H54 (cell line): ENCODE measurements at regions not wholly inside any gene's neighbourhood (a gene's known extent, or its start where the extent isn't known, plus 50 kb on each side); places are given as distances from the start of the nearest gene placed in this dataset.

Source experiments
- DNase-seq: peaks from one replicate; pipeline ENCODE4 v3.0.0; 2011; ENCODE audit warnings: low spot score, mixed read lengths; ENCODE audit not compliant: insufficient read length
- FAIRE-seq: peaks from 3 replicates; lab custom pipeline; 2011; peaks lifted over from hg19 to GRCh38; lab: Jason Lieb, UNC
- POLR2A ChIP-seq: IDR thresholded peaks from 2 replicates; pipeline ENCODE4 v1.6.1; 2011; ENCODE audit warnings: low read depth, mild to moderate bottlenecking, low read length

DNA sequence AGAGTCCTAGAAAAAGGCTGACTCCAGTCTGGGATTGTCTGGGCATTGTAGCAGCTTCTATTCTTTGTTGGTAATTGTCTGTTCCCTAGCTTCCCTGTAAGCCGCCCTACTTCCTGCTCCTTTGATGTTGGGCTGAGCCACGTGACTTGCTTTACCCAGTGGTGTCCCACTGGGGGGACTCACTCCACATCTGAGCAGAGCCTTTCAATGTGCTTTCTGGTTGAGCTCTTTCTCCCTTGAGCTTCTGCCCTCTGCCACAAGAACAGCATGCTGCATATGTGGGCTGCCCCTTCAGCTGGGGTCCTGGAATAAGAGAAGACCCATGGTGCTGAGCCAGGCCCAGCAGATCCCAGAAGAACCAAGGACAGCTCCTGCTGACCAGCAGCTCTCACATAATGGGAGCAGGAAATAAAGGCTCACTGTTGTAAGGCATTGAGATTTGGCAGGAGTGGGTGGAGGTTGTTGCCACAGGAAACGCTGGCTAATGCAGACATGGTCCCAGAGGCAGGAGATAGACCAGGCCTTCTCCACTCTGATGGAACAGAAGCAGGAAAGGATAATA lies 276.3 kb upstream of the GJB5 start:
- TF ChIP-seq POLR2A, result no peak
- FAIRE-seq (no peak), DNase-seq (no peak)

GRCh38 chr1:34479731-34480130 lies 275.1 kb upstream of the GJB5 start:
- DNase-seq (no peak), FAIRE-seq (no peak)
- no peak for TF ChIP-seq POLR2A

- DNase-seq (no peak), FAIRE-seq (no peak)
- no peak for TF ChIP-seq POLR2A
These were observed 266.7 kb upstream of the GJB5 start for GRCh38 chr1:34488080-34488708.

GRCh38 chr1:34500451-34500850 lies 254.4 kb upstream of the GJB5 start:
- TF ChIP-seq POLR2A, result no peak
- DNase-seq (peak; percentile 8), FAIRE-seq (no peak)

DNA sequence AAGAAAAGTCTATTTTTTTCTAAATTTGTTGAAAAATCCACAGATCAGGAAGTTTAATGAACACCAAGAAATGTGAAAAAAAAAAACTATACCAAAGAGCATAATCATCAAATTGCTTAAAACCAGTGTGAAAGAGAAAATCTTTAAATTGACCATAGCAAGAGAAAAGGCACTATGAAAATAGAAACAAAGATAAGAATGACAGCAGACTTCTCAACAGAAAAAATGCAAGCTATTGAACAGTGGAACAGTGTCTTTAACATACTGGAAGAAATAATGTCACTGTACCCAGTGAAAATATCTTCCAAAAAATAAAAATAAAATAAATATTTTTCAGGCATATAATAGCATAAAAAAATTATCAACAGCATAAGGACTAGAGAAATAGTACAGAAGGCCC lies 243.0 kb upstream of the GJB5 start:
- DNase-seq (no peak), FAIRE-seq (no peak)
- TF ChIP-seq POLR2A, result no peak

- no peak for TF ChIP-seq POLR2A
- FAIRE-seq, result no peak
- DNase-seq, result no peak
These were observed 236.6 kb upstream of the GJB5 start for GRCh38 chr1:34518146-34518699.

- no peak for TF ChIP-seq POLR2A
- FAIRE-seq (no peak), DNase-seq (no peak)
These were observed 234.7 kb upstream of the GJB5 start for GRCh38 chr1:34520111-34520510.

DNA sequence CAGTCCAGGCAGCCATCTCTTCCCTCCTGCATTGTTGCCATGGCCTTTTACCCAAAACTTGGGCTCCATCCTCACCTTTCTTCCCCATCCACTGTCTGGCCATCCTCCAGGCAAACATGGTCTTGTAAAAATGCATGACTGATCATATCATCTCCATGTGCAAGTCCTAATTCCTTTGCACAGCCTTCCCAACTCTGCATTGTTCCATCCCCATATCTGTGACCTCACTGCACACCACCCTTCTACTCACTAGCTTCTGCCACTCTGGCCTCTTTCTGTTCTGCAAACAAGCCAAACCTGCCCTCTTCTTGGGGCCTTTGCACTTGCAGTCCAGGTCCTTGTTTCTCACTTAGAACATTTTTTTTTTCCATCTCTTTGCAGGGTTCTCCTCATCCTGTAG lies 230.1 kb upstream of the GJB5 start:
- no peak for FAIRE-seq
- no peak for TF ChIP-seq POLR2A

DNA sequence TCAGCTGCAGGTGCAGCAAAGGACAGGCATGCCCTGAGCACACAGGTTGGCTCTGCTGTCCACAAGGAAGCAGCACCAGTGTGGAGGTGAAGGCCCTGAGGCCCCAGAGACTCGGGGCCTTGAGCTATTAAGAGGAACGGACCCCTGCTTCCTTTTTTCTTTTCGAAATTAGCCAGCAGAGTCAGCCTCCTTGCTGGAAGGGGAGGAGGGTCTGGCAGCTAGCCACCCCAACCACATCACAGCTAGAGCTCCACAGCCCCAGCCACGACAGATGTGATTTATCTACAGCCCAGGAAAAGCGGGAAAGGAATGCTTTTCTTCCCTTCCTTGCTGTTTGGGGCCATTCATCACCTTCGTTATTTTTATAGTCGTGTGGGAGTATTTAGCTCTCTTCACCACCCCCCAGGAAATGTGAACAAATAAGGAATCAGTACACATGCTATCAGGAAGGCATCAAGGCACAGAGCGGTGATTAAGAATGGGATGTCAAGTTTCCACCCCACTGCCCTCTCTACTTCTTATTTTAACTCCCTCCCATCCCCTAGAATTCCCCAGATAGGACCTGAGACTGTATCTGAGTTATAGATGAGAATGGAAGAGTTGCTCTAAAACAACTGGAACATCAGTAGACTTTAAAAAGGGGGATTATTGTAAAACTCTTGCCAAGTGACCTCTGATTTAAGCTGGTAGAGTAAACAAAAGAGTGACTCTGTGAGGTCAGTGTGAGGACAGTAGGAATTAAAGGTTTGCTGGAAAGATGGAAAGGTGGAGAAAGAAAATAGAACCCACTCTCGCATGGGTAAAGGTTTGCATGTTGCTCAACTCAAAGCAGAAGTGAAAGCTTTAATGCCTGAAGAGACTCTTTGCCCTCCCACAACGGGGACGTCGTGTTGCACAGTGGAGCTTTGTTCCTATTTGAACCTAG lies 224.7 kb upstream of the GJB5 start:
- FAIRE-seq (no peak), DNase-seq (no peak)
- TF ChIP-seq POLR2A, result no peak

More for the DNA sequence above, 230.1 kb upstream of the GJB5 start:
- DNase-seq, result no peak

DNA sequence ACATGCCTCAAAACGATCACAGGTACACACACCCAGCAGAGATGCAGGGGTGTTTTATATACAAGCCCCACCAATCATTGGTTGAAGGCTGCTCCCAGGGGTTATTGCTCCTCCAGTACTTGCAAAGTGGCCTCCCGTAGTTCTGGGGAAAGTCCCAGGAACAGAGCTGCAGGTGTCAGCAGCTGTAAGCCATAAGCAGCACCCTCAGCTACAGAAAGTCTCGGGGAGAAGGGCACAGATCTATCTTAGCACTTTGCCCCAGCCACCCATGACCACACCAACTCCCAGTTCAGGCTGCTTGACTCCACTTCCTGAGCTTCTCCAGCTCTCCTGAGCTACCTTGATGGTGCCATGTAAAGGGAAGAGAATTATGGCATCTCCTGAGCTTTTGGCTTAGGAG lies 222.7 kb upstream of the GJB5 start:
- FAIRE-seq (no peak), DNase-seq (no peak)
- no peak for TF ChIP-seq POLR2A

DNA sequence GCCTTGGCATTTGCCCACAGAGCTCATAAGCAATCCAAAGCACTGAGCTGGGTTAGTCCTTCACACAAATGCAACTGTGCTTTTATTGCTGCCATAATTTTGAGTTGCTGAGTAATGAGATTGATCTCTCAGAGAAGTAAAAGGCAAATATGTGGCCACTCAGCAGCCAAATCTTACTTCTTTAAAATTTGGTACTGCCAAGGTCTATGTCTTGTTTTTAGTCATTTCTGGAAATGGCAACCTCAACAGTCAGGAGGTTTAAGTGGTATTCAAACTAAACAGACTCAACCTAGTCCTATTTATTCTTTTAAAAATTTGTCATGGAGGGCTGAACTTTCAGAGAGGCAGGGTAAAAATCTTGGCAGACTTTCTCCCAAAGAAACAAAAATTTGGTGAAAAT lies 216.4 kb upstream of the GJB5 start:
- no peak for TF ChIP-seq POLR2A
- no peak for FAIRE-seq

GRCh38 chr1:34547046-34547674 lies 207.7 kb upstream of the GJB5 start:
- no peak for FAIRE-seq
- DNase-seq, result no peak
- no peak for TF ChIP-seq POLR2A

More for the DNA sequence above, 216.4 kb upstream of the GJB5 start:
- DNase-seq, result no peak

DNA sequence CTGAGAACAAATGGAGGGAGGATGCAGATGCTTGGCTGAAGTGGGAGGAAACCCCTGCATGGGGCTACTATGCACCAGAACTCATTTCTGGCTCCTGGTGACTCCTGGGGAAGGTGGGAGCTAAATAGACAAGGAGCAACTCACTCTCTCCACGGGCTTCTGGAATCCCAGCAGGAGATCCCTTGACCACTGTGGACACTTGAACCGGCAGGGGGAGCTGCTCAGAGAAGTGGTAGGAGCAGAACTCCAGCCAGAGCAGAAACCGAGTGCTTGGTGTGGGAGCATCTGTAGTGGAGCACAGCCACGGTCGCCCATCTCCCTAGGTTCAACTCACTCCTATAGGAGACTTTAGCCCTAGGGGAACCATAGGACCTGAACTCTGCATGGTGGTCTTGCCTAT lies 205.6 kb upstream of the GJB5 start:
- no peak for FAIRE-seq
- DNase-seq, result peak; percentile 14
- no peak for TF ChIP-seq POLR2A
